ENCODE measurements at regions not wholly inside any gene's neighbourhood (a gene's known extent, or its start where the extent isn't known, plus 50 kb on each side); places are given as distances from the start of the nearest gene placed in this dataset.

DNA sequence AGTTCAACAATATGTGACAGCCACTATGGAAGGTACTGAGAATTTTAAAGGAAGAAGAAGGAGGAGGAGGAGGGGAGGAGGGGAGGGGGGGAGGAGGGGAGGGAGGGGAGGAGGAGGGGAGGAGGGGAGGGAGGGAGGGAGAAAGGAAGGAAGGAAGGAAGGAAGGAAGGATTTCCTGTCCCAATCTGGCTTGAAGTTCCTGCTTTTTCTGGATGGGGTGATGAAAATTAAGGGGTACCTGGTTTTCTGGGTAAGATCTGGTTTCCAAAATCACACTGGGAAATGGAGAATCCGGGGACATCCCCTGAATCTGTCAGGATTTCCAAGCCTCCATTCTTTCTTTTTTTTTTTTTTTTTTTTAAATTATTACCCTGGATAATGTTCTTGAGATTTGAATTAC lies 271.8 kb downstream of the MTX2 start:
- Mint-ChIP-seq H3K27ac (no peak overlapping the region), H3K9me3 (no peaks in the 10 kb centered on the region), H3K36me3 (ENCODE audit: low read depth) (no peaks in the 10 kb centered on the region), H3K4me3 (no peak overlapping the region), H3K4me1 (ENCODE audit: low read depth) (no peaks in the 10 kb centered on the region), H3K27me3 (ENCODE audit: low read depth) (peaks cover 8% of the 10 kb centered on the region)
- no peak for DNase-seq (ENCODE audit: low spot score)

DNA sequence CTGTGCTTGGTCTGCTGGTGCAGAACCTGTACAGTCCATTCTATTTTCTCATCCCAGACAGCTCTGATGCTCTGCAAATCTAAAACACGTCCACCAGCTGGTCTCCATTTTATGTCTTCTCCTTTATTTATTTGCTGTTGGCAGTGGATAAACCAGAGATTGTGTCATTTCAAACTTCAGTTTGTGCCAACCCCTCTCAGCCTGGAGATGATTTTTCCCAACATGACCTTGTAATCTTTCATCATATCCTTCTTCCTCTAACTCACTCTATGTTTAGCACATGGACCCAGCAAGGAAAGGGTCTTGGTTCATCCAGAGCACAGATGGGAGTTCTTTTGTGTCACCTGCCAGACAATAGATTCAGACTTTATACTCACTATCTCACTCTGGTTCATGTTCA lies 273.2 kb downstream of the MTX2 start:
- H3K27me3 Mint-ChIP-seq (ENCODE audit: low read depth) = peaks cover 8% of the 10 kb centered on the region
- H3K27ac Mint-ChIP-seq = no peak overlapping the region
- no peaks in the 10 kb centered on the region for H3K4me1 Mint-ChIP-seq (ENCODE audit: low read depth)
- H3K4me3 Mint-ChIP-seq = no peak overlapping the region
- DNase-seq (ENCODE audit: low spot score) = no peak
- H3K9me3 Mint-ChIP-seq = no peaks in the 10 kb centered on the region
- H3K36me3 Mint-ChIP-seq (ENCODE audit: low read depth) = no peaks in the 10 kb centered on the region

DNA sequence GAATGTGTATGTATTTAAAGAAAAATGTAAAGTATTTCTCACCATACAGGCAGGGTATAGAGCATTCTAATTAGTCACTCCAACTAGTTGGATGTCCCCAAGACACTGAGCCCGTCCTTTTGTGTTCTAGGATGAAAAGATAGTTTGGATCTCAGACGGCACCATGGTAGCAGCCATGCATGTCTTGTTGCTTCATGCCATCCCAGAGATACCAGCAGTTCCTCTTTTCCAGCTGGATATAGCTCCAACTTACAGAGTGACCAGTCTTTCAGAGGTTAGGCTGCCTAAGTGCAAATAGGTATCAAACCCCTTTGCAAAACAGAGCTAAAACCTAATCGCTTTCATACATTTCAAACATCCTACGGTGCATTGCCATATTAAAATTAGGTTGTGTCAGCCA lies 275.3 kb downstream of the MTX2 start:
- DNase-seq (ENCODE audit: low spot score) = no peak
- no peak overlapping the region for H3K27ac Mint-ChIP-seq
- no peaks in the 10 kb centered on the region for H3K9me3 Mint-ChIP-seq
- no peak overlapping the region for H3K4me3 Mint-ChIP-seq
- peaks cover 14% of the 10 kb centered on the region for H3K27me3 Mint-ChIP-seq (ENCODE audit: low read depth)
- no peaks in the 10 kb centered on the region for H3K36me3 Mint-ChIP-seq (ENCODE audit: low read depth)
- H3K4me1 Mint-ChIP-seq (ENCODE audit: low read depth) = no peaks in the 10 kb centered on the region

DNA sequence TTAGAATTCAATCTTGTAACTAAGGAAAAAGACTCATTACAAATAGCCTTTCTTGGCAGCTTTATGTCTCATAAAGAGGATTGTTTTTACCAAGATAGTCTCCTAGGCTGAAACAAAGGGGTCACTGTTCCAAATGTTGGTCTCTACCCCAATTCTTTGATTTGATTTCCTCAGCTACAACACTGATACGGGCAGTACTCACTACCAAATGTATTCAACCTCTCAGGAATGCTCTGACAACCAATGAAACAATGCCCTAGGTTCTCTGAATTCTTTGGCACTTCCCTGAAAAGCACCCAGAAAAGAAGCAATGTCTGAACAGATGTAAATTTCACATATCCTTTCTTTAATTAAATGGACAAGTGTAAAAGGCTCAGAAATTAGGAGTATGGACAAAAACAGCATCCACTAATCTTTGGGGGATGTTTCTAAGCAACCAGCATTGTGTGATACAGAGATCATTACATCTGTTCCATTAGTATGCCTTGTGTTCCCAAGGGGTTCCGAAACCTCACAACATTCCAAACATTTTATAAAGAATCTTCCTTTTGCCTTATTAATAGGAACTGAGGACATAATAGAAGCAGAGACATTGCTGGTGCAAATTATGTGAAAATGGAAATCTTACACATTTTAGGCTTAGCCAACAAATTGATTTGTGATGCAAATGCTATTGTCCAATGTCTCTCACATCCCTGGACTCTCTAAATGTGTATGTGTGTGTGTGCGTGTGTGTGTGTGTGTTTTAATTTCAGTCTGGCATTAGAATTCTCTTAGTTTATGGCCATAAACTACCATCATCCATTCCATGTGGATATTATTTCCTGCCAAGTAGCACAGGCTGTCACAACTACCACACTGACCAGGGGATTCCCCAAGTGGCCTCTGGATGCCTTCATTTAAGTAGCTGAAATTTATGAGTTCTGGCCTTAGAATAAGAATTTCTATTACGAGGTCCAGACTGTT lies 276.0 kb downstream of the MTX2 start:
- no peak overlapping the region for H3K27ac Mint-ChIP-seq
- H3K27me3 Mint-ChIP-seq (ENCODE audit: low read depth) = peaks cover 14% of the 10 kb centered on the region
- H3K4me3 Mint-ChIP-seq = no peak overlapping the region

DNA sequence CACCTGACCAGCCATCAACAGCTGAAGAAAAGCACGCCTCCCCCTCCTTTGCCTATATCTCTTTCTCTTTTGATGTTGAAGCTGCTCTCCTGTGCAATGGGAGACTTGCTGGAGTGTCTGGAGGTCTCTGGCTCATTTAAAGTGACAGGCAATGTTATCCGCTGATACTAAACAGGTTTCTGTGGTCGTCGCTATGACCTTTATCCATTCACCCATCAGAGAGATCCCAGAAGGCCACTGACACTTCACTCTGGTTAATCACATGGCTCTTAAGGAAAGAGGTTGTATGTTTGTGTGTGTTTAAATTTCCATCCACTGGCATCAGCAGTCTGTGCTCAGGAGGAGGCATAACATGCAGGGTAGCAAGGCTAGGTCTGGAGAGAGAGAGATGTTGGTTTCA lies 277.3 kb downstream of the MTX2 start:
- Mint-ChIP-seq H3K9me3 (no peaks in the 10 kb centered on the region), H3K4me3 (no peak overlapping the region), H3K4me1 (ENCODE audit: low read depth) (no peaks in the 10 kb centered on the region), H3K36me3 (ENCODE audit: low read depth) (no peaks in the 10 kb centered on the region), H3K27me3 (ENCODE audit: low read depth) (peaks cover 15% of the 10 kb centered on the region), H3K27ac (no peak overlapping the region)
- DNase-seq (ENCODE audit: low spot score) = no peak

More for the DNA sequence above, 276.0 kb downstream of the MTX2 start:
- Mint-ChIP-seq H3K4me1 (ENCODE audit: low read depth) (no peaks in the 10 kb centered on the region), H3K36me3 (ENCODE audit: low read depth) (no peaks in the 10 kb centered on the region), H3K9me3 (no peaks in the 10 kb centered on the region)
- no peak for DNase-seq (ENCODE audit: low spot score)

DNA sequence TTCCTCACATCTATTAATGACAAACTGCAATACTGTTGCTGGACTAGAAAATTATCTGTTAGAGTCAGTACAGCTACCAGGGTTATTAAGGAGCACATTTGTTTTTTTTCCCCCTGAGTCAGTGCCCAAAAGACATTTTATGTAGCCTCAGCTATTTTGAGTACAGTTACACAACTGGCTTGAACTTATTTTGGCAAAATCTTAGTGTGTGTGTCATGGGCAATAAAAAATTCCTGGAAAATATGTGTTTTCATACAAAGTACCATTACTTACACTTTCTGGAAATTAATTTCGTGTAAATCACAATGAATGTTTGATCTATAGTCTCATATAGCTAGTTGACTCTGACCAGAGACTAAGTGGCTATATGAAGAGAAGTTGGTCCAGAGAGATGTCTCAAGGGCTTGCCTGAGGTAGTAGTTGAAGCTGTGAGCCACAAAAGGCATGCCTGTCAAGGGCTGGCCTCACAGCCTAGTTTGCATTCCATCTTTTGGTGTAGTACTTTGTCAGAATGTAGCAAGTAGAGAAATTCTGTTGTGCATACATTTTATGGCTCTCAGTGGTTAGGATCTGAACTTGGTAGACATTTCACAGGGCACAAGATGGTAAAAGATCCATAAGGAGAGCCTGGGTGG lies 283.4 kb downstream of the MTX2 start:
- H3K36me3 Mint-ChIP-seq (ENCODE audit: low read depth) = no peaks in the 10 kb centered on the region
- no peak overlapping the region for H3K27ac Mint-ChIP-seq
- peaks cover 46% of the 10 kb centered on the region for H3K27me3 Mint-ChIP-seq (ENCODE audit: low read depth)
- no peak for DNase-seq (ENCODE audit: low spot score)
- no peaks in the 10 kb centered on the region for H3K9me3 Mint-ChIP-seq
- peaks cover 8% of the 10 kb centered on the region for H3K4me1 Mint-ChIP-seq (ENCODE audit: low read depth)
- no peak overlapping the region for H3K4me3 Mint-ChIP-seq

DNA sequence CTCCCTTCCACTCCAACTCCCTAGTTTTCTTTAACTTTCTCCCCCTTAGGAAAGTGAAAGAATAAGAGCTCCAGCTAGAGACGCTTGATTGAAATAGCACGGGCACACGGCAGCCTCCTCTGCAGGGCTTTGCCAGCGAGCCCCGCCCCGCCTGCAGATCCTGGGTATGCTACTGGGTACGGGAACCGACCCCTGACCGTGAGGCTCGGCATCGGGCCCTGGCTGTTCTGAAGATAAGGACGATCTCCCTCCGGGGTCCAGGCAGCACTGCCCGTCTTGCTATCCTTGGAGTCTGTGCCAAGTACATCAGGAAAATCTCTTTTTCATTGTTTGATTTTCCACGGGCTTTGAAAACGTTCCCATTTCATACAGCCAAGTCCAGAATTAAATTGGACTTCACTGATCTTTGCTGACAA lies 284.5 kb downstream of the MTX2 start:
- H3K4me1 Mint-ChIP-seq (ENCODE audit: low read depth) = peaks cover 8% of the 10 kb centered on the region
- peak overlapping the region; percentile 57 for H3K4me3 Mint-ChIP-seq
- H3K36me3 Mint-ChIP-seq (ENCODE audit: low read depth) = no peaks in the 10 kb centered on the region
- no peak for DNase-seq (ENCODE audit: low spot score)
- H3K27me3 Mint-ChIP-seq (ENCODE audit: low read depth) = peaks cover 44% of the 10 kb centered on the region
- no peaks in the 10 kb centered on the region for H3K9me3 Mint-ChIP-seq
- H3K27ac Mint-ChIP-seq = no peak overlapping the region

DNA sequence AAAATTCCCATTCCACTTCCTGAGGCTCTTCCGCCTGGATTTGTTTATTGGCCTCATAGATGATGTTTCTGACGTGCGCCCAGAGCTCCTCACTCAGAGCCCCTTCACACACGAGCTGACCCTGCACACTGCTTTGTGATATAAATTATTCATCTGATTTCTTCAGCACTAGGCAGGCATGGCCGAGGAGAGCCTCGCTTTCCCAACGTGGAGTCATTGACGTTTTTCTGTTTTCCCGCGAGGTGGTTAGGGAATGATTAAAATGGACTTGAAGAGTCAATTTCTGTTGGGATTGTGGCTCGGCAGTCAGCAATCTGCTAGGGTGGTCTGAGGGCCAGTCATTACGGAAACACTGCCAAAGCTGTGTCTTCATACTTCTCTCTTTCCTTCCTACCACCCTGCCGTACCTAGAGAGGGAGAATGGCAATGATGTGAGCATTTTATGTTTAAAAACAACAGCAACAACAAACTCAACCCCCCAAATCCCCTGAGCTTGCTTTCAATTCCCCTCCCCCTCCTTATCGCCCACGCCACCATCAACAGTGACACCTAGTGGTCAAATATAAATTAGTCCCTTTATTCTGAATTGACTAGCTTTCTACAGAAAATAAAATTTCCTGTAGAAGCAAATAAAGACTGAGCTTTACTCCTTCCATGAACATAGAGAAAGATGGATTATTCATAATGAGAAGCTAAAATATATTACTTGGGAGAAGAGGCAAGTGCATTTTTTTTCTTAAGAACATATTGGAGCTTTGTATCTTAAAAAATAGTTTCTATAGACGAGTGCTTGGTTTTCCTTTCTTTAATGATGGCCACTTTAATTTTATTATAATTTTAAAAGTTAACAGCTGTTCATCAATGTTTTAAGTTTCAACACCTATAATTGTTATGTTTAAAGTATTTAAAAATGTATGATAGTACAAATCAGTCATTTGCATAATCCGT lies 285.1 kb downstream of the MTX2 start:
- peaks cover 46% of the 10 kb centered on the region for H3K27me3 Mint-ChIP-seq (ENCODE audit: low read depth)

DNA sequence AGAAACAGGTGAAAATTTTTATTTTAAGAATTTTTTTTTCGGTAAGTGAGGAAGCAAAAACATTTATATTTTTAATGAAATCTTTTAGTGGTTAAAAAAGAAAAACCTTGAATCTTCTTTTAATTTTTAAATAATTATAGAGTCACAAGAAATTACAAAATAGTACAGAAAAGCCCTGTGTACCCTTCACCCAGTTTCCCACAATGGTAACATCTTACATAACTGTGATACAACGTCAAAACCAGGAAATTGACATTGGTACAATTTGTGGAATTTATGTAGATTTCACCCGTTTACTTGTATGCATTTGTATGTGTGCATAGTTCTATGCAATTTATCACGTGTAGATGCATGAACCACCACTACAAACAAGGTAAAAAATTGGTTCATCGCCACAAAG lies 285.9 kb downstream of the MTX2 start:
- H3K4me1 Mint-ChIP-seq (ENCODE audit: low read depth) = peaks cover 8% of the 10 kb centered on the region
- H3K9me3 Mint-ChIP-seq = no peaks in the 10 kb centered on the region
- no peak overlapping the region for H3K4me3 Mint-ChIP-seq
- H3K36me3 Mint-ChIP-seq (ENCODE audit: low read depth) = no peaks in the 10 kb centered on the region
- no peak overlapping the region for H3K27ac Mint-ChIP-seq
- peaks cover 54% of the 10 kb centered on the region for H3K27me3 Mint-ChIP-seq (ENCODE audit: low read depth)
- no peak for DNase-seq (ENCODE audit: low spot score)

More for the DNA sequence above, 285.1 kb downstream of the MTX2 start:
- Mint-ChIP-seq H3K36me3 (ENCODE audit: low read depth) (no peaks in the 10 kb centered on the region), H3K4me3 (peak overlapping the region; percentile 57), H3K27ac (no peak overlapping the region), H3K4me1 (ENCODE audit: low read depth) (peaks cover 8% of the 10 kb centered on the region), H3K9me3 (no peaks in the 10 kb centered on the region)
- DNase-seq (ENCODE audit: low spot score) = peak; percentile 6

DNA sequence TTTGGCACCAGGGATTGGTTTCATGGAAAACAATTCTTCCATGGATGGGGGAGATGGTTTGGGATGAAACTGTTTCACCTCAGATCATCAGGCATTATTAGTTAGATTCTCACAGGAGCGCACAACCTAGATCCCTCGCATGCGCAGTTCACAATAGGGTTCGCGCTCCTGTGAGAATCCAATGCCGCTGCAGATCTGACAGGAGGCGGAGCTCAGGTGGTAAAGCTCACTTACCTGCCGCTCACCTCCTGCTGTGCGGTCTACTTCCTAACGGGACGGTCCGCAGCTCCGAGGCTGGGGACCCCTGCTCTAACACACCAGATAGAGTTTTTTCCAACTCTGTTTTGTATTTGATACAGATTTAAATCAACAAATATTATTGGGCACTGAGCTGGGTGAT lies 286.5 kb downstream of the MTX2 start:
- no peak for DNase-seq (ENCODE audit: low spot score)
- H3K36me3 Mint-ChIP-seq (ENCODE audit: low read depth) = no peaks in the 10 kb centered on the region
- peaks cover 57% of the 10 kb centered on the region for H3K27me3 Mint-ChIP-seq (ENCODE audit: low read depth)
- peaks cover 8% of the 10 kb centered on the region for H3K4me1 Mint-ChIP-seq (ENCODE audit: low read depth)
- H3K4me3 Mint-ChIP-seq = no peak overlapping the region
- H3K27ac Mint-ChIP-seq = no peak overlapping the region
- H3K9me3 Mint-ChIP-seq = no peaks in the 10 kb centered on the region

DNA sequence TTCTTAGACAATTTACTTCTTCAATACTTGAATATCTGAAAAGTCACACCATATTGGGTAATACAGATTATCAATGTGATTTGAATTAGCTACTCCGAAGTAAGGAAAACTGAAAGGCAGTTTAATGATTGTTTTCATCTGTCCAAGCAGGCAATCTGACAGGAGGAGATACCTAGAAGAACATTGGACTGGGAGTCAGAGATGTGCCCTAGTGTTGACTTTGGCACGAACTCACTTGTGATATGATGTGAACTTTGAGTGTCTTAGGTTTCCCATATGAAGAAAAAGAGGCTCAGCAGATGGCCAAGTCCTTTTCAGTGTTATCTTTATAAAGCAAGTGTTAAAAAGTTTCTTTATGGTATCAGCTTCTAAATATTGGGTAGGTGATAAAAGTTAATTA lies 287.1 kb downstream of the MTX2 start:
- Mint-ChIP-seq H3K27ac (no peak overlapping the region), H3K9me3 (no peaks in the 10 kb centered on the region), H3K4me1 (ENCODE audit: low read depth) (peaks cover 8% of the 10 kb centered on the region), H3K36me3 (ENCODE audit: low read depth) (no peaks in the 10 kb centered on the region), H3K27me3 (ENCODE audit: low read depth) (peaks cover 61% of the 10 kb centered on the region), H3K4me3 (no peak overlapping the region)
- DNase-seq (ENCODE audit: low spot score) = no peak

DNA sequence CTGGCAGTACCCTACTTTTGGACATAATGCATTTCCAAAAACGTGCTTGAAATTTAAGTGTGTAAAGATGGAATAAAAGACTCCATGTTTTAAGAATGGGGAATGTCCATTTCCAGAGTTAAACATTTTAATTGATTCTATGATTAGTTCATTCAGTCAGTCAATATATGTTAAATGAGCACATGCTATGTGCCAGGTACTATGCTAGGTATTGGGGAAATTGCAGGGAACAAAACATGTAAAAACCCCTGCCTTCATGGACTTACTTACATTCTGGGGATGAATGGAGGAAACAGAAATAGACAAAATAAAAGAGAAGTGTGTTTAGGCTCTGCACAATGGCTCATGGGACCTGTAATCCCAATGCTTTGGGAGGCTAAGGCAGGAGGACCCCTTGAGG lies 288.6 kb downstream of the MTX2 start:
- H3K4me1 Mint-ChIP-seq (ENCODE audit: low read depth) = peaks cover 8% of the 10 kb centered on the region

DNA sequence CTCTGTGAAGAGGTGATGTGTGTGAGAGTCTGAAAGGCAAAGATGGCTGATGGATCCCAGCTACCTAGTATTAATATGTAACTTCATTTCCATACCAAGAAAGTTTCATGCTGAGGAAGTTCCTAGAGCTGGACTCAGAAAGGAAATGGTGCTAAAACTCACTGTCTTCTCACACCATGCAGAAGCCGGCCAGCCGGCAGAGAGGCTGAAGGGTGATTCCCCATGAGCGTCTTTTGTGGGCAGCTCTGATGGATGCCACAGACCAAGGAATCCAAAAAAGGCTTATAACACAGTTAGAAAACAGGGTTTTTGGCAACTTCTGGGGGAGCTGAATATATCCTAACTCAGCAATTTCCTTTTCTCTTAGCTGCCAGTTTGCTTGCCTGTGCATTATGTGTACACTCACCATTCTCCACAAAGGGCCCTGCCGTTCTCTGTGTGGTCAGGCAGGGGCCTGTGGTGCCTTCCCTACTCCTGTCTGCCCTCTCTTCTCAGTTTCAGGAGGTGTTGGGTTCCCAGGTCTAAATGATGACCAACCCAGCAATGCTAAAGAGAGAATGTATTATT lies 289.4 kb downstream of the MTX2 start:
- Mint-ChIP-seq H3K27me3 (ENCODE audit: low read depth) (peaks cover 53% of the 10 kb centered on the region), H3K9me3 (no peaks in the 10 kb centered on the region), H3K4me1 (ENCODE audit: low read depth) (peaks cover 6% of the 10 kb centered on the region), H3K4me3 (no peak overlapping the region), H3K27ac (no peak overlapping the region), H3K36me3 (ENCODE audit: low read depth) (no peaks in the 10 kb centered on the region)
- DNase-seq (ENCODE audit: low spot score) = no peak

More for the DNA sequence above, 288.6 kb downstream of the MTX2 start:
- peaks cover 55% of the 10 kb centered on the region for H3K27me3 Mint-ChIP-seq (ENCODE audit: low read depth)
- H3K9me3 Mint-ChIP-seq = no peaks in the 10 kb centered on the region
- H3K4me3 Mint-ChIP-seq = no peak overlapping the region
- no peak for DNase-seq (ENCODE audit: low spot score)
- no peak overlapping the region for H3K27ac Mint-ChIP-seq
- H3K36me3 Mint-ChIP-seq (ENCODE audit: low read depth) = no peaks in the 10 kb centered on the region

Measured in T-helper 2 cell treated with Interferon-gamma antibody and Interleukin-4, amounts not matched to agents 5 μg/mL and 100 μg/mL, for 36 hours (primary cell).